ENCODE measurements at regions not wholly inside any gene's neighbourhood (a gene's known extent, or its start where the extent isn't known, plus 50 kb on each side); places are given as distances from the start of the nearest gene placed in this dataset.
"Not testable (repeated sequence)": the region's sequence is repeated elsewhere in the genome, so short reads cannot be mapped to it uniquely, and the experiment has no call there.

GRCh38 chr13:54268013-54268695, 1239.5 kb downstream of the OLFM4 start:
- not testable (repeated sequence) for DNase-seq

- no peak for DNase-seq
Observed at GRCh38 chr13:54287062-54287764, 1258.6 kb downstream of the OLFM4 start.

- no peak for DNase-seq
Observed at GRCh38 chr13:54301085-54301484, 1272.5 kb downstream of the OLFM4 start.

- DNase-seq = no peak
Observed at GRCh38 chr13:54305377-54305776, 1276.8 kb downstream of the OLFM4 start.

GRCh38 chr13:54312885-54313284, 1284.3 kb downstream of the OLFM4 start:
- DNase-seq = no peak

- no peak for DNase-seq
Observed at GRCh38 chr13:54317722-54318121, 1289.1 kb downstream of the OLFM4 start.

- DNase-seq = no peak
Observed at GRCh38 chr13:54337540-54337939, 1308.9 kb downstream of the OLFM4 start.

- no peak for DNase-seq
Observed at GRCh38 chr13:54347531-54347930, 1318.9 kb downstream of the OLFM4 start.

- no peak for DNase-seq
Observed at GRCh38 chr13:54356209-54356608, 1327.6 kb downstream of the OLFM4 start.

- DNase-seq = no peak
Observed at GRCh38 chr13:54356849-54357248, 1328.2 kb downstream of the OLFM4 start.

- DNase-seq = no peak
Observed at GRCh38 chr13:54357284-54357933, 1328.8 kb downstream of the OLFM4 start.

- no peak for DNase-seq
Observed at GRCh38 chr13:54361460-54361859, 1332.8 kb downstream of the OLFM4 start.

GRCh38 chr13:54366728-54367127, 1338.1 kb downstream of the OLFM4 start:
- DNase-seq = no peak

- no peak for DNase-seq
Observed at GRCh38 chr13:54367639-54368271, 1339.1 kb downstream of the OLFM4 start.

GRCh38 chr13:54368387-54368786, 1339.8 kb downstream of the OLFM4 start:
- DNase-seq = no peak

GRCh38 chr13:54373211-54373610, 1344.6 kb downstream of the OLFM4 start:
- DNase-seq = peak; percentile 44

- DNase-seq = no peak
Observed at GRCh38 chr13:54379461-54379860, 1350.8 kb downstream of the OLFM4 start.

- no peak for DNase-seq
Observed at GRCh38 chr13:54383604-54384003, 1355.0 kb downstream of the OLFM4 start.

GRCh38 chr13:54387625-54388024, 1359.0 kb downstream of the OLFM4 start:
- no peak for DNase-seq

GRCh38 chr13:54390841-54391240, 1362.2 kb downstream of the OLFM4 start:
- no peak for DNase-seq

- no peak for DNase-seq
Observed at GRCh38 chr13:54394085-54394700, 1365.6 kb downstream of the OLFM4 start.

GRCh38 chr13:54394908-54395307, 1366.3 kb downstream of the OLFM4 start:
- DNase-seq = no peak

GRCh38 chr13:54402495-54402894, 1373.9 kb downstream of the OLFM4 start:
- DNase-seq = no peak

Measured in NCI-H446 treated with DMSO at 0.1 percent for 48 hours (cell line).